ENCODE measurements at regions not wholly inside any gene's neighbourhood (a gene's known extent, or its start where the extent isn't known, plus 50 kb on each side); places are given as distances from the start of the nearest gene placed in this dataset.

- DNase-seq (ENCODE audit: low read depth): peak; percentile 22
Measured at GRCh38 chr6:46072866-46073265, 56.9 kb upstream of the ENPP4 start.

GRCh38 chr6:46078294-46078693, 51.5 kb upstream of the ENPP4 start:
- no peak for DNase-seq (ENCODE audit: low read depth)

- DNase-seq (ENCODE audit: low read depth): no peak
Measured at GRCh38 chr6:46079061-46079460, 50.7 kb upstream of the ENPP4 start.
